T-cell (primary cell): ENCODE measurements at regions not wholly inside any gene's neighbourhood (a gene's known extent, or its start where the extent isn't known, plus 50 kb on each side); places are given as distances from the start of the nearest gene placed in this dataset.

Experiments used
- ATAC-seq, 4 experiments: fragments of 200-7000 bp in 3 of 4; fragments of 150-1000 bp in 1 of 4; cut with Tn5 transposase; replicated peaks in 1 of 4; 1 replicate in 3 of 4; 2 replicates in 1 of 4; pipeline ENCODE4 v1.10.0; 2021; ENCODE audit warnings: moderate library complexity in 3 of 4, mild to moderate bottlenecking in 2 of 4, moderate number of reproducible peaks in 1 of 4
- CTCF ChIA-PET, 2 donors: fragments of 300-600 bp; sonication (Branson Sonifier 250); formaldehyde crosslinking; loops; one replicate each; lab custom pipeline; 2022; ENCODE audit warnings: antibody characterized with exemption in 2 of 2; lab: Charles Lee
- POLR2A ChIA-PET, 2 donors: fragments of 300-600 bp; sonication (Branson Sonifier 250); formaldehyde crosslinking; loops; one replicate each; lab custom pipeline; 2022; ENCODE audit warnings: antibody characterized with exemption in 2 of 2; lab: Charles Lee
- DNase-seq, 35 experiments: peaks; one replicate each; pipeline versions ENCODE4 v3.0.0 to v3.0.0-alpha.2; 2013 to 2023
- H3K27ac ChIP-seq: one replicate; pipeline ENCODE4 v1.5.1; 2013; ENCODE audit warnings: low read length
- H3K27me3 ChIP-seq, 2 experiments: replicated peaks in 1 of 2; 1 replicate in 1 of 2; 2 replicates in 1 of 2; pipeline versions ENCODE4 v1.6.1 to v1.7.0; 2013; ENCODE audit warnings: low read length in 1 of 2, mixed read lengths in 1 of 2; ENCODE audit not compliant: control insufficient read depth in 2 of 2, insufficient read depth in 2 of 2; ENCODE audit errors: extremely low read depth in 1 of 2
- H3K36me3 ChIP-seq, 2 donors: 1 replicate in 1 of 2; 2 replicates in 1 of 2; pipeline versions ENCODE4 v1.6.1 to v1.7.0; 2013; ENCODE audit warnings: low read length in 1 of 2; ENCODE audit not compliant: control insufficient read depth in 2 of 2, insufficient read depth in 1 of 2; ENCODE audit errors: extremely low read depth in 1 of 2
- H3K4me1 ChIP-seq, 2 experiments: 1 replicate in 1 of 2; 2 replicates in 1 of 2; pipeline versions ENCODE4 v1.6.1 to v1.7.0; 2013; ENCODE audit warnings: low read length in 2 of 2, mixed read lengths in 1 of 2; ENCODE audit not compliant: insufficient read depth in 2 of 2, control insufficient read depth in 1 of 2; ENCODE audit errors: extremely low read depth in 1 of 2
- H3K4me3 ChIP-seq, 2 donors: 1 replicate in 1 of 2; 2 replicates in 1 of 2; pipeline versions ENCODE4 v1.5.1 to v1.7.0; 2013; ENCODE audit warnings: mild to moderate bottlenecking in 2 of 2, low read length in 1 of 2, moderate library complexity in 1 of 2; ENCODE audit not compliant: control insufficient read depth in 1 of 2; ENCODE audit errors: extremely low read depth in 1 of 2
- H3K9me3 ChIP-seq: 2 replicates; pipeline ENCODE4 v1.7.0; 2013
- H3K27ac Mint-ChIP-seq, 2 donors: one replicate each; pipeline ENCODE4 v1.8.0; 2020 to 2021; ENCODE audit warnings: mild to moderate bottlenecking in 2 of 2, mixed read lengths in 2 of 2
- H3K27me3 Mint-ChIP-seq, 2 donors: one replicate each; pipeline ENCODE4 v1.8.0; 2021 to 2022; ENCODE audit warnings: mixed read lengths in 2 of 2
- H3K36me3 Mint-ChIP-seq: one replicate; pipeline ENCODE4 v1.8.0; 2021; ENCODE audit warnings: mixed read lengths
- H3K4me1 Mint-ChIP-seq, 3 donors: one replicate each; pipeline ENCODE4 v1.8.0; 2020 to 2022; ENCODE audit warnings: mixed read lengths in 3 of 3, mild to moderate bottlenecking in 1 of 3
- H3K4me3 Mint-ChIP-seq, 3 donors: one replicate each; pipeline ENCODE4 v1.8.0; 2020 to 2022; ENCODE audit warnings: mild to moderate bottlenecking in 3 of 3, mixed read lengths in 3 of 3, moderate library complexity in 3 of 3
- H3K9me3 Mint-ChIP-seq, 3 donors: one replicate each; pipeline ENCODE4 v1.8.0; 2020 to 2022; ENCODE audit warnings: mixed read lengths in 3 of 3
- WGBS: methylation state at CpG from one replicate; pipeline ENCODE4 v1.1.5; 2013; ENCODE audit warnings: missing lambda C conversion rate; ENCODE audit not compliant: insufficient coverage; 5-methylcytosine and 5-hydroxymethylcytosine counted together

GRCh38 chr1:61585714-61586113 is 139.2 kb downstream of the TM2D1 start:
- H3K36me3 Mint-ChIP-seq, result no peaks in the 10 kb centered on the region
- CTCF ChIA-PET, result interaction anchor here in 1 of 2 donors (0.6 kb wide), 1 partner anchor 538 kb away, joined by 3 read pairs; no protein-coding TSS in a partner anchor
- POLR2A ChIA-PET, result interaction anchor here in 1 of 2 donors (0.6 kb wide), 1 partner anchor 151 kb away, joined by 4 read pairs; no protein-coding TSS in a partner anchor

DNA sequence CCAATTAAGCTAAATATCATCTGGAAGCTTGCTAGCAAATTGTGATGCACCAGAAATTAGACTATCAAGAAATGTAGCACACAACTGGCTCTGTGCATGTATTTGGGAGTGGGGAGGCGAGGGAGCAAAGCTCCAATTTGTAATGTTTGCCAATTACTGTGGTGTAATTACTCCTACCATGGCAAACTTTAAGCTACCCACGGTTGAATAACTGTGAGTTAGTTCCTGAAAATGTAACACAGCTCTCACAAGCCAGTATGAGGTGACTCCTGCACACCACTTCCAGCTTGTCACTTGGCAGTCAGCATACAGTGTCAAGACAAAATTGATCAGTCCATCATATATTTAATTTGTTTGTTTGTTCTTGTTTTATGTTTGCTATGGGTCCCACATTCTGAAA is 141.2 kb downstream of the TM2D1 start:
- no peaks in the 10 kb centered on the region for H3K36me3 Mint-ChIP-seq
- no CpG with 5 or more reads among the region's 2 CpGs for WGBS
- ChIA-PET CTCF (interaction anchor here in 1 of 2 donors (1.1 kb wide), 1 partner anchor 46 kb away, joined by 3 read pairs; no protein-coding TSS in a partner anchor), POLR2A (no interaction called here)
- H3K27ac Mint-ChIP-seq, result no peak overlapping the region
- peaks cover 9 to 17% of the 10 kb centered on the region in 2 donors for H3K27me3 Mint-ChIP-seq
- Histone ChIP-seq H3K9me3 (no peaks in the 10 kb centered on the region), H3K4me1 (no peaks in the 10 kb centered on the region), H3K36me3 (no peaks in the 10 kb centered on the region), H3K27ac (no peak overlapping the region), H3K4me3 (no peak overlapping the region), H3K27me3 (peaks cover 0 to 4% of the 10 kb centered on the region in 2 experiments)
- DNase-seq, result no peak
- ATAC-seq, result no peak
- no peaks in the 10 kb centered on the region for H3K9me3 Mint-ChIP-seq
- H3K4me1 Mint-ChIP-seq, result no peaks in the 10 kb centered on the region
- no peak overlapping the region for H3K4me3 Mint-ChIP-seq

More at GRCh38 chr1:61585714-61586113, 139.2 kb downstream of the TM2D1 start:
- Histone ChIP-seq H3K9me3 (no peaks in the 10 kb centered on the region), H3K27me3 (peaks cover 0 to 7% of the 10 kb centered on the region in 2 experiments), H3K36me3 (no peaks in the 10 kb centered on the region), H3K27ac (no peak overlapping the region), H3K4me1 (no peaks in the 10 kb centered on the region), H3K4me3 (no peak overlapping the region)
- WGBS, result 95% methylated on average over 7 of the region's 7 CpGs
- peaks cover 4 to 12% of the 10 kb centered on the region in 2 donors for H3K27me3 Mint-ChIP-seq
- no peak overlapping the region for H3K4me3 Mint-ChIP-seq
- H3K4me1 Mint-ChIP-seq, result no peaks in the 10 kb centered on the region
- no peak for ATAC-seq
- no peaks in the 10 kb centered on the region for H3K9me3 Mint-ChIP-seq
- no peak overlapping the region for H3K27ac Mint-ChIP-seq
- no peak for DNase-seq

DNA sequence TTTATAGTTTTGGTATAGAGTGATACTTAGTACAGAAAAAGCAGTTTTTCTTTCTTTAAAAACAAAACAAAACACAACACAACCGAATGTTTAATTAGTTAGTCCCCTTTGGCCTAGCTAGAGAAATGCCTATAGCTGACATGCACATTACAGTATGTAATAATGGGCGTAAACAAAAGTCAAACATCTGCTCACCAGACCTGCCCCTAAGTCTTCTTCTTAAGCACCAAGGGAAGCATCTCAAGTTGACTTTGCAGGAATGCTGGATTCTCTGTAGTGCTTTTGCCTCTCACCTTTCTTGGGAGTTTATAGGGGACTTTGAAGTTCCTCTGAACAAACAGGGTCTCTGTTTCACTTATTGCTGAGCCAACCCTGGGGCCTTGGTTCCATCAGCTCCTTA is 143.7 kb downstream of the TM2D1 start:
- no peak for ATAC-seq
- no peaks in the 10 kb centered on the region for H3K4me1 ChIP-seq
- CTCF ChIA-PET, result no interaction called here
- Mint-ChIP-seq H3K4me1 (no peaks in the 10 kb centered on the region), H3K4me3 (no peak overlapping the region), H3K27me3 (peaks cover 14 to 26% of the 10 kb centered on the region in 2 donors), H3K36me3 (no peaks in the 10 kb centered on the region), H3K9me3 (no peaks in the 10 kb centered on the region), H3K27ac (no peak overlapping the region)
- peaks cover 0 to 7% of the 10 kb centered on the region in 2 experiments for H3K27me3 ChIP-seq
- WGBS, result 100% methylated on average over 1 of the region's 2 CpGs
- H3K36me3 ChIP-seq, result no peaks in the 10 kb centered on the region
- DNase-seq, result no peak
- H3K4me3 ChIP-seq, result no peak overlapping the region
- H3K9me3 ChIP-seq, result no peaks in the 10 kb centered on the region
- POLR2A ChIA-PET, result interaction anchor here in 1 of 2 donors (0.6 kb wide), 1 partner anchor 473 kb away, joined by 5 read pairs; no protein-coding TSS in a partner anchor
- H3K27ac ChIP-seq, result no peak overlapping the region

DNA sequence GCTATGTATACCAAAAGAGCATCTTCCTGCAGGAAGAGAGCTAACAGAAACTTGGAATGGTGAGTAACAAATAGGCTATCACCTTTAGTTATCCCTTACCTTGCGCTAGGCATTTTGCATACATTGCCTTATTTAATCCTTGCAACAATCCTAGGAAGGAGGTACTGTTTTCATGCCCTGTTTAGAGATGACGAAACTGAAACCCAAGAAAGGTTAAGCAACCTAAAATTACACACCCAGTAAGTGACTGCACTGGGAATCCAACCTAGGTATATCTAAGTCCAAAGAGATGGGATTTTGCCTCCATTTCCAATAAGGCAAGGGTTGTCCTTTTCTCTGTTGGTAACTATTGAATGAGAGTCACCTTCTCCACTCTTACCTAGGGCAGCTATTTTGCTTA is 144.5 kb downstream of the TM2D1 start:
- no CpG with 5 or more reads among the region's 2 CpGs for whole genome bisulfite sequencing
- no peaks in the 10 kb centered on the region for H3K36me3 Mint-ChIP-seq
- H3K27me3 Mint-ChIP-seq, result peaks cover 11 to 24% of the 10 kb centered on the region in 2 donors
- DNase-seq, result no peak
- Histone ChIP-seq H3K9me3 (no peaks in the 10 kb centered on the region), H3K27me3 (peaks cover 0 to 7% of the 10 kb centered on the region in 2 experiments), H3K4me3 (no peak overlapping the region), H3K4me1 (no peaks in the 10 kb centered on the region), H3K36me3 (no peaks in the 10 kb centered on the region), H3K27ac (no peak overlapping the region)
- no peak for ATAC-seq
- H3K4me1 Mint-ChIP-seq, result no peaks in the 10 kb centered on the region
- H3K9me3 Mint-ChIP-seq, result no peaks in the 10 kb centered on the region
- no peak overlapping the region for H3K4me3 Mint-ChIP-seq
- H3K27ac Mint-ChIP-seq, result no peak overlapping the region
- CTCF ChIA-PET, result interaction anchor here (0.5 to 1.8 kb wide), 3 partner anchors 8 to 66 kb away, joined by 3 to 5 read pairs (median 5); no protein-coding TSS in a partner anchor
- POLR2A ChIA-PET, result no interaction called here

GRCh38 chr1:61579802-61580201 is 145.1 kb downstream of the TM2D1 start:
- H3K4me1 ChIP-seq, result no peaks in the 10 kb centered on the region

GRCh38 chr1:61572046-61572445 is 152.9 kb downstream of the TM2D1 start:
- ATAC-seq (no peak), DNase-seq (no peak)
- Mint-ChIP-seq H3K9me3 (no peaks in the 10 kb centered on the region), H3K4me1 (no peaks in the 10 kb centered on the region), H3K27ac (no peak overlapping the region), H3K36me3 (no peaks in the 10 kb centered on the region), H3K4me3 (no peak overlapping the region), H3K27me3 (peaks cover 0 to 7% of the 10 kb centered on the region in 2 donors)
- Histone ChIP-seq H3K27ac (no peak overlapping the region), H3K27me3 (peaks cover 0 to 2% of the 10 kb centered on the region in 2 experiments), H3K9me3 (no peaks in the 10 kb centered on the region), H3K36me3 (no peaks in the 10 kb centered on the region), H3K4me3 (no peak overlapping the region), H3K4me1 (no peaks in the 10 kb centered on the region)
- ChIA-PET CTCF (no interaction called here), POLR2A (no interaction called here)
- no CpG with 5 or more reads among the region's 3 CpGs for WGBS

More at GRCh38 chr1:61579802-61580201, 145.1 kb downstream of the TM2D1 start:
- Mint-ChIP-seq H3K36me3 (no peaks in the 10 kb centered on the region), H3K27me3 (peaks cover 13 to 23% of the 10 kb centered on the region in 2 donors), H3K27ac (no peak overlapping the region), H3K4me3 (no peak overlapping the region), H3K9me3 (no peaks in the 10 kb centered on the region), H3K4me1 (no peaks in the 10 kb centered on the region)
- DNase-seq, result no peak
- ChIA-PET POLR2A (no interaction called here), CTCF (interaction anchor here (0.5 to 1.8 kb wide), 3 partner anchors 9 to 66 kb away, joined by 3 to 5 read pairs (median 5); no protein-coding TSS in a partner anchor)
- H3K36me3 ChIP-seq, result no peaks in the 10 kb centered on the region
- H3K27me3 ChIP-seq, result peaks cover 0 to 7% of the 10 kb centered on the region in 2 experiments
- ATAC-seq, result no peak
- H3K4me3 ChIP-seq, result no peak overlapping the region
- no peaks in the 10 kb centered on the region for H3K9me3 ChIP-seq
- no CpG with 5 or more reads among the region's 1 CpG for WGBS
- no peak overlapping the region for H3K27ac ChIP-seq
